ENCODE measurements at regions not wholly inside any gene's neighbourhood (a gene's known extent, or its start where the extent isn't known, plus 50 kb on each side); places are given as distances from the start of the nearest gene placed in this dataset.

DNA sequence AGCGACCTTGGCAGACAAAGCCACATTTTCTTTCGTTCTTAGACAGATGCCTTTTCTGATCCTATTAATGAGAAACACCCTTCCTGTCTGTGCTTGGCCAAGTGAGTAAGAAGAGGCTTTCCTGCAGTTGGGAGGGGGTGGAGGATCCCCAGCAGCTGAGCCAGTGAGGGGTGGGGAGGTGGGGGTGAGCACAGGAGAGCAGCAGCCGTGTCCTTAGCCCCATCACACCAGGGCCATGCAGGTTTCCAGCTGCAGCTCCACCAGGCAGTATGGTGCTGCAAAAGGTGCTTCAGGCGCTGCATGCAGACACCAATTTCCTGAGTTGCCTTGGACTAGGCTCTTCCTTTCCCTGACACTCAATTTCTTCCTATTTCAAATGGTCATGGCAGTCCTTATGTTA lies 123.3 kb upstream of the SIX2 start:
- peaks cover 3% of the 10 kb centered on the region for H3K4me1 Mint-ChIP-seq
- H3K4me3 Mint-ChIP-seq = no peak overlapping the region
- peaks cover 6% of the 10 kb centered on the region for H3K27me3 Mint-ChIP-seq
- H3K9me3 Mint-ChIP-seq = no peaks in the 10 kb centered on the region
- H3K36me3 Mint-ChIP-seq = no peaks in the 10 kb centered on the region
- H3K27ac Mint-ChIP-seq = no peak overlapping the region
- no peak for DNase-seq

DNA sequence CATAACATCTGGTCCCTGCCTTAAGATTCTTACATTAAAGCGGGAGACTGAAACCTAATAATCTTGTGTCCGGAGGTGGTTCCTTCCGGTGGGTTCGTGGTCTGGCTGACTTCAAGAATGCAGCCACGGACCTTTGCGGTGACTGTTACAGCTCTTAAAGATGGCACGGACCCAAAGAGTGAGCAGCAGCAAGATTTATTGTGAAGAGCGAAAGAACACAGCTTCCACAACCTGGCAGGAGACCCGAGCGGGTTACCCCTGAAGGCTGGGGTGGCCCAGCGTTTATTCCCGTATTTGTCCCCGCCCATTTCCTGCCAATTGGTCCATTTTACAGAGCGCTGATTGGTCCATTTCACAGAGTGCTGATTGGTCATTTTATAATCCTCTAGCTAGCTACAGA lies 122.3 kb upstream of the SIX2 start:
- Mint-ChIP-seq H3K27ac (no peak overlapping the region), H3K36me3 (no peaks in the 10 kb centered on the region), H3K27me3 (peaks cover 4% of the 10 kb centered on the region), H3K4me1 (peaks cover 3% of the 10 kb centered on the region), H3K4me3 (no peak overlapping the region), H3K9me3 (no peaks in the 10 kb centered on the region)
- no peak for DNase-seq

DNA sequence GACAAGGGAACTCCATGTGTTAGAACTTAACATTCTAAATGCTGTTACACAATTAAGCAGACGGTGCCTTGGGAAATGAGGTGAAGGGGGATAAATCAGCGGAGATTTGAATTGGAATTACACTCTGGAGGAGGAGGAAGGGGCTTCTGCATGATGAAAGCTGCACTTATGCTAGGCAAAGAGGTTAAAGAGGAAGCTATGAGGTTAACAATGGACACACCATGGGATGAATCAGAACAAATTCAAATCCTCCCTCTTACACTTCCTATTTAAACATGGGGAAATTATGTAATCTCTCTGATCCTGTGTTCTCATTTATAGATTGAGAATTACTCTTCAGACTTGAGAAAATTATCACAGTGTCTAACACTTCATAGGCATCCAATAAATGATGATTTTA lies 121.5 kb upstream of the SIX2 start:
- H3K9me3 Mint-ChIP-seq = no peaks in the 10 kb centered on the region
- no peak overlapping the region for H3K27ac Mint-ChIP-seq
- H3K36me3 Mint-ChIP-seq = no peaks in the 10 kb centered on the region
- H3K4me1 Mint-ChIP-seq = peaks cover 3% of the 10 kb centered on the region
- H3K27me3 Mint-ChIP-seq = no peaks in the 10 kb centered on the region
- H3K4me3 Mint-ChIP-seq = no peak overlapping the region
- DNase-seq = no peak

DNA sequence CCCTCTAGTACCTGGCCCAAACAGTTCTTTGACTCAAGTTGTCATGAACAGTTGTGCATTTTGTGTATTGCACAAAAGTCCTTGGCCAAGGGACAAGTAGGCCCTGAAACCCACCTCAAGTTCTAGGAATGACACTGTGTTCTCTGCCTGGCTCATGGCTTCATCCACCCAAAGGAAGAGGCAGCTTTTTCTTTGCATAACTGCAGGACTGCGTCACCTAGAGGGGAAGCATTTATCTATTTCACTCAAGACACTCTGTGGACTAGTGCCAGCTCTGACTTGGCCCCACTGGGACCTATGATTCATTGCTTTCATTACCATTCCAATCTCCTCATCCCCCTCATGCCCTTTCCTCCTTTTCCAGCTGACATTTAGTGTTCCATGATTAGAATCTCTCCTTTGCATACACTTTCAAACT lies 119.3 kb upstream of the SIX2 start:
- Mint-ChIP-seq H3K27me3 (no peaks in the 10 kb centered on the region), H3K36me3 (no peaks in the 10 kb centered on the region), H3K27ac (no peak overlapping the region), H3K9me3 (no peaks in the 10 kb centered on the region), H3K4me1 (no peaks in the 10 kb centered on the region), H3K4me3 (no peak overlapping the region)
- no peak for DNase-seq

DNA sequence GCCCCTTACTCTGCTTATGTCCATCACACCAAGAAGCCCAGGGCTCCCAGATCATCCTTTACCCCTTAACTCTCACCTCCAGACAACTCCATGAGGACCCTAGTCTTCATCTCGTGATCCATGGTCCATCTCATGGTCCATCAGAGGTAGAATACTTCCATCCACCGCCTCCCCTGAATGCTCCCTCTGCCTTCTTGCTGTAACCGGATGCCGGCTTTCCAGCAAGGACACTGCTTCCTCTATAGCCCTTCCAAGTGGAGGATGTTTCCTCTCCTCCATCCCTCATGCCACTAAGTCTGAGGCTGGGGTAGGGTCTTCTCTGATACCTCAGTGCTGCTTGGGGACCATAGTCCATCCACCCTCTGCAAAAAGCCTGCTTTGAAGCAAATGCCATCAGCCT lies 118.6 kb upstream of the SIX2 start:
- Mint-ChIP-seq H3K4me1 (no peaks in the 10 kb centered on the region), H3K27ac (no peak overlapping the region), H3K4me3 (no peak overlapping the region), H3K36me3 (no peaks in the 10 kb centered on the region), H3K9me3 (no peaks in the 10 kb centered on the region), H3K27me3 (no peaks in the 10 kb centered on the region)
- no peak for DNase-seq

DNA sequence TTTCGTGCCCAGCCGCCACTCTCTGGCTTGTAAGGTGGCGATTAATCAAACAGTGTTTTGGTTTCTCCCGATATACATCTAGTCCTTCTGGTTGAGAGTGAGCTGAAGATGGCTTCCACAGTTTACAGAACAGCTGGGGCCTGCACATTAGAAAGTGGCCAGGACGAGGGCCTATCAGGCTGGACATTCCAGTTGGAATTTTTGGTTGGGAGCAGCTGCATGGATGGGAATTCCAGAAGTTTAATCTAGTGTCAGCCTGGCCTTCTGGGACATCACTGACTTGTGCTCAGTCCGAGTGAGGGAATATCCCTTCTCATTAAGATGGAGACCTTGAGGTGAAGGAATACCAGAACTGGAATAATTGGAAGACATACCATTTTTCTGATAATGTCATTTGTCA lies 118.1 kb upstream of the SIX2 start:
- Mint-ChIP-seq H3K9me3 (no peaks in the 10 kb centered on the region), H3K36me3 (no peaks in the 10 kb centered on the region), H3K4me1 (no peaks in the 10 kb centered on the region), H3K27ac (no peak overlapping the region), H3K4me3 (no peak overlapping the region), H3K27me3 (no peaks in the 10 kb centered on the region)
- DNase-seq = no peak

DNA sequence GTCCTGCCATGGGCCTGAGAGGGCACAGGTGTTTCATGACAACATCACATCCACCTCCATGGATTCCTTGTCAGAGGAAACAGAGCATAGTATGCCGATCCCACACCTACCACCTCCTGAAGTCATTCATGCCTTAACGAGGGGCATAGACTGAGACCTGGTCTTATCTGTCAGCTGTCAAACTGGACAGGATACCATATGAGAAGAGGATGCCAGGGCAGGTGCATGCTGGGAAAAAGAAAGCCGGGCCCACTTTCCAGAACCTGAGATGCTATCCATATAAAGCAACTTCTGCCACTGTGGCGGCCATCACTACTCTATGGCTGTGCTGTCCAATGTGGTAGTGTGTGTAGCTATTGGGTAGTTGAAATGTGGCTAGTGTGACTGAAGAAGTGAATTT lies 116.0 kb upstream of the SIX2 start:
- no peaks in the 10 kb centered on the region for H3K36me3 Mint-ChIP-seq
- no peak overlapping the region for H3K27ac Mint-ChIP-seq
- H3K4me1 Mint-ChIP-seq = no peaks in the 10 kb centered on the region
- no peaks in the 10 kb centered on the region for H3K27me3 Mint-ChIP-seq
- H3K9me3 Mint-ChIP-seq = no peaks in the 10 kb centered on the region
- H3K4me3 Mint-ChIP-seq = no peak overlapping the region
- no peak for DNase-seq

DNA sequence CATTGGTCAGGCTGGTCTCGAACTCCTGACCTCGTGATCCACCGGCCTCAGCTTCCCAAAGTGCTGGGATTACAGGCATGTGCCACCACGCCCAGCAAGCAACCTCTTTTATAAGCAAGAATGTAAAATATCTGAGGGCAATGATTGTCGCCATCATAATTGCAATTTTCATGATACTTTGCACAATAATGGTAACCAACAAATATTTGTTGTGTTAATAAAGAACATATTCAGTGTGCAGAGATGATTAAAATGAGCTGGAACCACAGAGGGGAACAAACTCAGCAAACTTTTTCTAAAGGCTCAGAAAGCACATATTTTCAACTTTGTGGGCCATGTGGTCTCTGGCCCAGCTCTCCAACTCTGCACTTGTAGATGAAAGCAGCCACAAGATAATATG lies 115.2 kb upstream of the SIX2 start:
- Mint-ChIP-seq H3K4me3 (no peak overlapping the region), H3K27ac (no peak overlapping the region)

DNA sequence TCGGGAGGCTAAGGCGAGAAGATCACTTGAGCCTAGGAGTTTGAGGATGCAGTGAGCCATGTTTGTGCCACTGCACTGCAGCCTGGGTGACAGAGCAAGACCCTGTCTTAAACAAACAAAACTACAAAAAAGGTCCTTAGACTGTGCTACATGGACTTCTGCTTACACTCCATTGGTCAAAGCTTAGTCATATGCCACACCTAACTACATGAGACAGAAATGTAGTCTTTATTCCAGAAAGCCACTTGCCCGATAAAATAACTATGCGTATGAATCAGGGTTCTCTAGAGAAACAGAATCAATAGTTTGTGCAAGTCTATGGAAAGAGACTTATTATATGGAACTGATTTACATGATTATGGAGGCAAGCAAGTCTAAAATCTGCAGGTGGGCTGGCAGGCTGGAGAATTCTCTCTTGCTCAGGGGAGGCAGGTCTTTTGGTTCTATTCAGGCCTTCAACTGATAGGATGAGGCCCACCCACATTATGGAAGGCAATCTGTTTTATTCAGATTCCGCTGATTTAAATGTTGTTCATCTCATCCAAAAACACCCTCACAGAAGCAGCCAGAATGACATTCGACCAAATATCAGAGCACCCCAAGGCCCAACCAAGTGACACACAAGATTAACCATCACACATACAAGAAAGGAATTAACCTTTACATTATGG lies 114.4 kb upstream of the SIX2 start:
- no peaks in the 10 kb centered on the region for H3K4me1 Mint-ChIP-seq
- H3K4me3 Mint-ChIP-seq = no peak overlapping the region
- H3K9me3 Mint-ChIP-seq = no peaks in the 10 kb centered on the region
- H3K36me3 Mint-ChIP-seq = no peaks in the 10 kb centered on the region
- no peak overlapping the region for H3K27ac Mint-ChIP-seq
- DNase-seq = no peak
- no peaks in the 10 kb centered on the region for H3K27me3 Mint-ChIP-seq

More for the DNA sequence above, 115.2 kb upstream of the SIX2 start:
- no peaks in the 10 kb centered on the region for H3K4me1 Mint-ChIP-seq
- no peak for DNase-seq
- H3K36me3 Mint-ChIP-seq = no peaks in the 10 kb centered on the region
- H3K9me3 Mint-ChIP-seq = no peaks in the 10 kb centered on the region
- H3K27me3 Mint-ChIP-seq = no peaks in the 10 kb centered on the region

DNA sequence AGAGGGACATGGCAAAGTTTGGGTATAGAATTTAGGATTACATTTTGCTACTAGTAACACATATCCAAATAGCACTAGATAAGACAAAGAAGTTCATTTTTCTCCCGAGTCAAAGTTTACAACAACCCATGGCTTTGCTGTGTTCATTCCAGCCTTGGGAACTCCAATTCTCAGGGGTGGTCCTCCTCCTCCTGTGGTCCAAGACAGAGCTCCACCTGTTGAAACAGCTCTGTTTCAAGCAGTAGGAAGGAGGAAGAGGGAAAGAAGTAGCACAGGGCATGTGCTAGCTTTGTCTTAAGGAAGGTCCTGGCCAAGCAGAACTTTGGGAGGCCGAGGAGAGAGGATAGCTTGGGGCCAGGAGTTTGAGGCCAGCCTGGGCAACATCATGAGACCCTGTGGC lies 113.8 kb upstream of the SIX2 start:
- Mint-ChIP-seq H3K27ac (no peak overlapping the region), H3K4me3 (no peak overlapping the region), H3K9me3 (no peaks in the 10 kb centered on the region), H3K27me3 (no peaks in the 10 kb centered on the region), H3K4me1 (no peaks in the 10 kb centered on the region), H3K36me3 (no peaks in the 10 kb centered on the region)
- no peak for DNase-seq

DNA sequence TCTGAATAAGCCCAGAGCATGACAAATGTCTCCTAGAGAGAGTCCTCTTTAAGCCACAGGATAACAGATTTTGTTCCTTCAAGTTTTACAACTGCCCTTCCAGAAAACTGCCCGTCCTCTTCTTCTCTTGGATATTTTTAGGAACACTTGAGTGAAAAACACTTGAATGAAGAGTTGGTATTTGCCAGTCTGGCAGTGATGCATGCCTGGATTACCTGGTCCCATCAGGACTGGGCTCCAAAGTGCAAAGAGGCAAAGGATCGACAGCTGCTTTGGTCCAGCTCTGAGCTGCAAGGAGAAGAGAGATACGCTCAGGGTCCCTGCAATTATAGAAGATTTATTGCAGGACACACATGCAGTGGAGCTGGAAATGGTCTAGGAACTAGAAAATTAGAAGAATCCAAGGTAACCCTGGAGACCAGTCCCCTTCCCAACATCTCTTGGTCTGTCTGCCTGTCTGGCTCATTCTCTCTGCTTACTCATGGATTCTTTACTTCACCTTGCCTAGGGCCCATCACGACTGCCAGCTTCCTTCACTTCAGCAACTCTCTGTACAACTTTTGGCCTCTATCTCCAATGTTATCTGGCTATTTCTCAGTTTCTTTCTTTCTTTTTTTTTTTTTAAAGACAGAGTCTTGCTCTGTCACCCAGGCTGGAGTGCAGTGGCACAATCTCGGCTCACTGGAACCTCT lies 112.1 kb upstream of the SIX2 start:
- Mint-ChIP-seq H3K27me3 (no peaks in the 10 kb centered on the region), H3K4me3 (no peak overlapping the region), H3K4me1 (no peaks in the 10 kb centered on the region), H3K36me3 (no peaks in the 10 kb centered on the region), H3K9me3 (no peaks in the 10 kb centered on the region), H3K27ac (no peak overlapping the region)
- DNase-seq = no peak

DNA sequence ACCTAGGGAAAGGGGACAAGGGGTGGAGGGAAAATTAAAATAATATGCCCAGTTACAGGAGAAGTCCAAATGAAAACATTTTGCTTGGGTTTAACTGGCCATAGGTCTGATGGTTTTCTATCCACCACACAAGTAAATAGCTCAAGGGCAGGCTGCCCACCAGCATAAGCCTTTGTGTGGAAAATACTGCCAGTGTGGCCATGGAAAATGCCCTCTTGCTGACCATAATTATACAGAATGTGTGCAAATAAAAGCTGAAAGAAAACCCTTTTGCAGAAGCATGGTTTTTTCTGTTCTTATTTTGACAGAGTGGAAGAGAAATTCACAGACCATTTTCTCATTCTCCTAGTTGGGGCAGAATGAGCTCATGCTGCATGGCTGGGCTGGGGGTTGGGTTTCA lies 111.3 kb upstream of the SIX2 start:
- Mint-ChIP-seq H3K36me3 (no peaks in the 10 kb centered on the region), H3K9me3 (no peaks in the 10 kb centered on the region), H3K4me1 (no peaks in the 10 kb centered on the region), H3K27ac (no peak overlapping the region), H3K4me3 (no peak overlapping the region), H3K27me3 (no peaks in the 10 kb centered on the region)
- DNase-seq = no peak

DNA sequence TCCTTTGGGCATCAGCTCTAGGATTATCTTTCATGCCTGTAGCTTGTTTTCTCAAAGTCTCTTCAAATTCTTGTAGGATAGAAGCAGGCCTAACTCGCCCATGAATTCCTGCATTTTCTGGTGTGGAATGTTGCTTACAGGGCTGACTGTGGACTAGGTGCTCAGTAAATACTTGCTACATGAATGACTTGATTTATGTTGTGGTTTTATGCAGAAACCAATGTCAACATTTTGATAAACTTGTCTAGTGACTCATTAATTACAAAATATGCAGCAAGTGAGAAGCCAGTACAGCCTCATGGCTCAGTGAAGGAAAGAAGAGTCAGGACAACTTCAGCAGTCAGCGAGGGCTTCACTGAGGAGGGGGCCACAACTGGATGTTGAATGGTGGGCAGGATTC lies 110.6 kb upstream of the SIX2 start:
- Mint-ChIP-seq H3K36me3 (no peaks in the 10 kb centered on the region), H3K4me3 (no peak overlapping the region), H3K27ac (no peak overlapping the region), H3K4me1 (no peaks in the 10 kb centered on the region), H3K9me3 (no peaks in the 10 kb centered on the region), H3K27me3 (no peaks in the 10 kb centered on the region)
- DNase-seq = no peak

DNA sequence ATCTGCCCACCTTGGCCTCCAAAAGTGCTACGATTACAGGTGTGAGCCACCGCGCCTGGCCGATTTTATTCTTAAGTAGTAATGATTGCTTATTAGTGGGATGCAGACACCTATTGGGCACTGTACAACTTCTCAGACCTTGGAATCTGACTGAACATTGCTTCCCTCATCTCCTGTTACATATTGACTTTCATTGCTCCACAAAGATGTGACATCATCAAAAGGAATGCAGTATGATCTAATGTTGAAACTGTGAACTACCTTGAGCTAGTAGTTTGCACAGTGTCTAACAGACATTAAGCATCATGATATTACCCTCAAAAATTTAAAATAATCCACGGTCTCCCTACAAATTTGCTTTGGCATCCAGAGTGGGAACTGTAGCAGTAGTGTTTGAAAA lies 109.8 kb upstream of the SIX2 start:
- Mint-ChIP-seq H3K9me3 (no peaks in the 10 kb centered on the region), H3K27me3 (no peaks in the 10 kb centered on the region), H3K27ac (no peak overlapping the region), H3K4me3 (no peak overlapping the region), H3K4me1 (no peaks in the 10 kb centered on the region), H3K36me3 (no peaks in the 10 kb centered on the region)
- DNase-seq = no peak

DNA sequence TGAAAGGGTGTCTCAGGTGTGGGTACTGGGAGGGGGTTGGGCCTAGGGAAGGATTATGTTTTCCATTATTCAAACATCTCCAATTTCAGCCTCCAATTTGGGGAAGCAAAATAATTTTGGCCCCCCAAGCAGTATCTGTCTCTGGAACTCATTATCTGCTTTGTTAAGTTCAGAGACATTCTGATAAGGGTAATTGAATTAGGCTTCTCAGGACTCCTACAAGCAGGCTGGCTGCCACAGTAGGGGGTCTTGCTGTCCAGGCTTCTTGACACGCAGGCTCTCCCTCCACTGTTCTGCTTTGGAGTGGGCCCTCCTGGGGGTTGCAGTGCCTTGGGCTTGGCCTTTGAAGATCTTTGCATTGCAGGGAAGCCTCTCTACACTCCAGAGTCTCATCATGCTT lies 108.1 kb upstream of the SIX2 start:
- Mint-ChIP-seq H3K27me3 (no peaks in the 10 kb centered on the region), H3K4me3 (no peak overlapping the region), H3K36me3 (no peaks in the 10 kb centered on the region), H3K27ac (no peak overlapping the region), H3K9me3 (no peaks in the 10 kb centered on the region), H3K4me1 (no peaks in the 10 kb centered on the region)
- DNase-seq = no peak

DNA sequence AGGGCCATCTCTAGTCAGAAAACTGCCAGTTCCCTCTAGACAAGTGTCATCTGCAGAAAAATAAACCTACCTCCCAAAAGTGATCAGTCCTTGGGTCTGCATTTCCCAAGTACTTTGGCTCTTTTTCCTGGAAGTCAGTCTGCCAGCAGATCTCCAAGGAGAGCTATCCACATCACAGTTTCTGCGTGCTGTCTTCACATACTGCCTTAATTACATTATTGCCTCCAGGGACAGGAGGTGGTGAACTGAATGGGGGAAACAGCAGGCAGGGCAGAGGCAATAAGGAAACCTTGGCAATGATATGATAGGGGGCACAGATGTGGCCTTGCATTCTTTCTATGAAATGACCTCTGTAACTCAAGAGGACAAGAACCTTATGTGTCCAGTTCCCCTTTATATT lies 105.9 kb upstream of the SIX2 start:
- Mint-ChIP-seq H3K27ac (no peak overlapping the region), H3K9me3 (no peaks in the 10 kb centered on the region), H3K4me3 (no peak overlapping the region), H3K27me3 (peaks cover 4% of the 10 kb centered on the region), H3K36me3 (no peaks in the 10 kb centered on the region), H3K4me1 (no peaks in the 10 kb centered on the region)
- DNase-seq = no peak

Data from activated naive CD8-positive, alpha-beta T cell treated with anti-CD3 and anti-CD28 coated beads for 36 hours (primary cell).